A673 (cell line): ENCODE measurements at regions not wholly inside any gene's neighbourhood (a gene's known extent, or its start where the extent isn't known, plus 50 kb on each side); places are given as distances from the start of the nearest gene placed in this dataset.

Source experiments
- BruUV-seq: library from RNA; stranded (reverse); fragments of 400-500 nt; replicated peaks from 2 replicates; lab custom pipeline; 2021; lab: Mats Ljungman, UMichigan
- CTCF ChIA-PET: fragments of 300-600 bp; sonication (Branson Sonifier 250); formaldehyde crosslinking; loops from one replicate; lab custom pipeline; 2022; ENCODE audit warnings: antibody characterized with exemption; lab: Charles Lee
- POLR2A ChIA-PET: fragments of 300-600 bp; sonication (Branson Sonifier 250); formaldehyde crosslinking; loops from one replicate; lab custom pipeline; 2022; ENCODE audit warnings: antibody characterized with exemption; ENCODE audit not compliant: low non-redundant PET; lab: Charles Lee
- DNase-seq: peaks from one replicate; pipeline ENCODE4 v3.0.0-alpha.2; 2015; ENCODE audit warnings: low spot score
- H3K27ac ChIP-seq: fragments of 200-600 bp; sonication (generic); 2 replicates; pipeline ENCODE4 v1.5.1; 2016; ENCODE audit warnings: mixed run types, low read depth, mild to moderate bottlenecking, mixed read lengths, antibody characterized with exemption, low read length; ENCODE audit not compliant: poor library complexity, severe bottlenecking
- H3K27me3 ChIP-seq: fragments of 200-600 bp; sonication (generic); replicated peaks from 2 replicates; pipeline ENCODE4 v1.6.1; 2017; ENCODE audit warnings: mixed run types, low read depth, mild to moderate bottlenecking, mixed read lengths, antibody characterized with exemption, low read length; ENCODE audit not compliant: insufficient read depth, poor library complexity
- H3K36me3 ChIP-seq: fragments of 200-600 bp; sonication (generic); 2 replicates; pipeline ENCODE4 v1.6.1; 2016; ENCODE audit warnings: mixed run types, mild to moderate bottlenecking, mixed read lengths, antibody characterized with exemption, low read length; ENCODE audit not compliant: insufficient read depth, poor library complexity, severe bottlenecking
- H3K4me1 ChIP-seq: fragments of 200-600 bp; sonication (generic); 2 replicates; pipeline ENCODE4 v1.6.1; 2017; ENCODE audit warnings: mixed run types, mild to moderate bottlenecking, mixed read lengths, antibody characterized with exemption, low read length; ENCODE audit not compliant: insufficient read depth, poor library complexity, severe bottlenecking
- H3K4me3 ChIP-seq: fragments of 200-600 bp; sonication (generic); 2 replicates; pipeline ENCODE4 v1.5.1; 2016; ENCODE audit warnings: low read depth, mixed run types, mild to moderate bottlenecking, mixed read lengths, low read length; ENCODE audit not compliant: poor library complexity, severe bottlenecking
- H3K9me3 ChIP-seq: fragments of 200-600 bp; sonication (generic); 2 replicates; pipeline ENCODE4 v1.6.1; 2016; ENCODE audit warnings: mixed run types, low read depth, mild to moderate bottlenecking, mixed read lengths, antibody characterized with exemption, low read length; ENCODE audit not compliant: poor library complexity, severe bottlenecking
- CTCF ChIP-seq: fragments of 300-800, 200-600 bp; sonication (generic); conservative IDR thresholded peaks from 2 replicates; pipeline ENCODE4 v1.5.1; 2017; ENCODE audit warnings: low read depth, mild to moderate bottlenecking, antibody characterized with exemption, low read length, moderate library complexity, mixed read lengths
- EZH2 ChIP-seq: fragments of 200-600 bp; sonication (generic); IDR thresholded peaks from 2 replicates; pipeline ENCODE4 v1.6.1; 2017; ENCODE audit warnings: borderline replicate concordance, low read depth, mild to moderate bottlenecking, mixed read lengths, antibody characterized with exemption, low read length; ENCODE audit not compliant: poor library complexity, severe bottlenecking
- intact Hi-C: fragments of 100-400 bp; cut with micrococcal nuclease; formaldehyde crosslinking; loops from one replicate; pipeline ENCODE4 v1.10.0; 2022; ENCODE audit not compliant: unreplicated experiment

GRCh38 chr1:217063172-217063908, 340.1 kb upstream of the ESRRG start:
- CTCF ChIA-PET = no interaction called here
- TF ChIP-seq EZH2 (no peak), CTCF (no peak)
- no peak for DNase-seq

GRCh38 chr1:217062586-217062985, 339.4 kb upstream of the ESRRG start:
- Histone ChIP-seq H3K36me3 (no peaks in the 10 kb centered on the region), H3K4me1 (no peaks in the 10 kb centered on the region), H3K27me3 (peaks cover 15% of the 10 kb centered on the region), H3K27ac (no peak overlapping the region), H3K4me3 (no peak overlapping the region), H3K9me3 (no peaks in the 10 kb centered on the region)
- no peak for DNase-seq
- intact Hi-C loops = no loop called here
- POLR2A ChIA-PET = no interaction called here
- TF ChIP-seq CTCF (no peak), EZH2 (no peak)
- no TSS peak for BruUV-seq
- CTCF ChIA-PET = no interaction called here

More at GRCh38 chr1:217063172-217063908, 340.1 kb upstream of the ESRRG start:
- no TSS peak for BruUV-seq
- POLR2A ChIA-PET = no interaction called here
- Histone ChIP-seq H3K36me3 (no peaks in the 10 kb centered on the region), H3K4me1 (no peaks in the 10 kb centered on the region), H3K9me3 (no peaks in the 10 kb centered on the region), H3K27me3 (peaks cover 15% of the 10 kb centered on the region), H3K27ac (no peak overlapping the region), H3K4me3 (no peak overlapping the region)
- intact Hi-C loops = no loop called here

GRCh38 chr1:217059401-217059800, 336.2 kb upstream of the ESRRG start:
- Histone ChIP-seq H3K9me3 (no peaks in the 10 kb centered on the region), H3K4me3 (no peak overlapping the region), H3K27ac (no peak overlapping the region), H3K27me3 (peaks cover 15% of the 10 kb centered on the region), H3K36me3 (no peaks in the 10 kb centered on the region), H3K4me1 (no peaks in the 10 kb centered on the region)
- ChIA-PET CTCF (no interaction called here), POLR2A (no interaction called here)
- no TSS peak for BruUV-seq
- DNase-seq = no peak
- TF ChIP-seq CTCF (no peak), EZH2 (no peak)
- intact Hi-C loops = no loop called here
